OCI-LY7 (cell line): ENCODE measurements at regions not wholly inside any gene's neighbourhood (a gene's known extent, or its start where the extent isn't known, plus 50 kb on each side); places are given as distances from the start of the nearest gene placed in this dataset.

Experiments
- BruUV-seq: library from RNA; stranded (reverse); fragments of 400-500 nt; replicated peaks from 2 replicates; lab custom pipeline; 2021; lab: Mats Ljungman, UMichigan
- CTCF ChIA-PET: fragments of 300-600 bp; sonication (Branson Sonifier 250); formaldehyde crosslinking; loops from one replicate; lab custom pipeline; 2022; ENCODE audit warnings: antibody characterized with exemption; ENCODE audit not compliant: unreplicated experiment; lab: Charles Lee
- POLR2A ChIA-PET: fragments of 300-600 bp; sonication (Branson Sonifier 250); formaldehyde crosslinking; loops from one replicate; lab custom pipeline; 2022; ENCODE audit warnings: antibody characterized with exemption; lab: Charles Lee
- DNase-seq: peaks from one replicate; pipeline ENCODE4 v3.0.0-alpha.2; 2015; ENCODE audit warnings: low spot score
- H2AFZ ChIP-seq: fragments of 200-600 bp; sonication (generic), shearing (Covaris generic); 2 replicates; pipeline ENCODE4 v1.6.1; 2014; ENCODE audit warnings: mild to moderate bottlenecking, antibody characterized with exemption, low read length, moderate library complexity
- H3K27ac ChIP-seq: fragments of 200-600 bp; sonication (generic); 2 replicates; pipeline ENCODE4 v1.5.1; 2014; ENCODE audit warnings: mixed run types, low read depth, mild to moderate bottlenecking, moderate library complexity, low read length, inconsistent platforms; ENCODE audit not compliant: poor library complexity, severe bottlenecking
- H3K36me3 ChIP-seq: fragments of 200-600 bp; sonication (generic); 2 replicates; pipeline ENCODE4 v1.6.1; 2014; ENCODE audit warnings: mild to moderate bottlenecking, antibody characterized with exemption, low read length, moderate library complexity, mixed read lengths; ENCODE audit not compliant: insufficient read depth
- H3K4me1 ChIP-seq: fragments of 200-600 bp; sonication (generic); 2 replicates; pipeline ENCODE4 v1.5.1; 2014; ENCODE audit warnings: mild to moderate bottlenecking, low read length; ENCODE audit not compliant: insufficient read depth, poor library complexity, severe bottlenecking
- H3K4me2 ChIP-seq: fragments of 200-600 bp; sonication (generic); 2 replicates; pipeline ENCODE4 v1.6.1; 2014; ENCODE audit warnings: mild to moderate bottlenecking, low read length
- H3K4me3 ChIP-seq: fragments of 200-600 bp; sonication (generic); 2 replicates; pipeline ENCODE4 v1.5.1; 2014; ENCODE audit warnings: mild to moderate bottlenecking, low read depth, low read length; ENCODE audit not compliant: poor library complexity, severe bottlenecking
- H3K79me2 ChIP-seq: fragments of 200-600 bp; sonication (generic); 2 replicates; pipeline ENCODE4 v1.6.1; 2016; ENCODE audit warnings: low read depth, mild to moderate bottlenecking, low read length, moderate library complexity, mixed read lengths; ENCODE audit not compliant: insufficient read depth
- H3K9me2 ChIP-seq: fragments of 200-600 bp; sonication (generic); 2 replicates; pipeline ENCODE4 v1.6.1; 2016; ENCODE audit warnings: mild to moderate bottlenecking, low read length, mixed read lengths; ENCODE audit not compliant: insufficient read depth
- H3K9me3 ChIP-seq: fragments of 200-600 bp; sonication (generic); 2 replicates; pipeline ENCODE4 v1.6.1; 2014; ENCODE audit warnings: mild to moderate bottlenecking, mixed run types, low read length, mixed read lengths
- H4K20me1 ChIP-seq: fragments of 200-600 bp; sonication (generic); 2 replicates; pipeline ENCODE4 v1.6.1; 2014; ENCODE audit warnings: mild to moderate bottlenecking, antibody characterized with exemption, low read length, moderate library complexity, mixed read lengths; ENCODE audit not compliant: insufficient read depth
- EZH2phosphoT487 ChIP-seq: fragments of 200-600 bp; sonication (generic); IDR thresholded peaks from 2 replicates; pipeline ENCODE4 v1.6.1; 2018; ENCODE audit warnings: low read depth, borderline replicate concordance, mild to moderate bottlenecking, mixed run types, antibody characterized with exemption, low read length, moderate library complexity, mixed read lengths
- intact Hi-C: fragments of 100-400 bp; cut with micrococcal nuclease; formaldehyde crosslinking; loops from one replicate; pipeline ENCODE4 v1.10.0; 2022; ENCODE audit not compliant: unreplicated experiment
- TF ChIP-seq, protein P1 (sequence below): fragments of 200-600 bp; sonication (generic); conservative IDR thresholded peaks from 2 replicates; pipeline ENCODE4 v1.5.1; 2014; ENCODE audit warnings: mild to moderate bottlenecking, antibody characterized with exemption, low read length, moderate library complexity, mixed read lengths

DNA sequence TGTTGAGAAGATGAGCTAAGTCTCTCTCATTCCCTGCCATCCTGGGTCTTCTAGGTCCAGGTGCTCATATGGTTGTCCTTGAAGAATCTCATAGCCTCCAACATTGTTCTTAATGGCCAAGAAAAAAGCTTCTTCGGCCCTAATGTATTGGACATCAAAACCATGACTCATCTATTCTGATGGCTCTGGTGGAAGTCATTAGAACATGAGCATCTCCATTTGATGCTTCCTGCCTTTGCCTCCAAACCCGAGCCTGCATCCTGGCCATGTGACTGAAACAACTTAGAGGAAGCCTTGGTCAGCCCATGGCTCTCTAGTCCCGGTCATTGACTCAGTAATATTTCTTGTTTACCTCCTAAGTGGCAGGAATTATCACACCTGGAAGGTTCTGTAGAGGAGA, 264.1 kb upstream of the FZD8 start:
- Histone ChIP-seq H2AFZ (no peak overlapping the region), H3K9me2 (no peaks in the 10 kb centered on the region), H4K20me1 (no peaks in the 10 kb centered on the region), H3K27ac (no peak overlapping the region), H3K9me3 (no peaks in the 10 kb centered on the region), H3K79me2 (no peaks in the 10 kb centered on the region), H3K36me3 (no peaks in the 10 kb centered on the region), H3K4me2 (no peak overlapping the region), H3K4me1 (no peaks in the 10 kb centered on the region), H3K4me3 (no peak overlapping the region)
- POLR2A ChIA-PET: interaction anchor here (0.5 to 0.6 kb wide), 2 partner anchors 15 to 828 kb away, joined by 4 to 5 read pairs; no protein-coding TSS in a partner anchor
- TF ChIP-seq, protein P1, sequence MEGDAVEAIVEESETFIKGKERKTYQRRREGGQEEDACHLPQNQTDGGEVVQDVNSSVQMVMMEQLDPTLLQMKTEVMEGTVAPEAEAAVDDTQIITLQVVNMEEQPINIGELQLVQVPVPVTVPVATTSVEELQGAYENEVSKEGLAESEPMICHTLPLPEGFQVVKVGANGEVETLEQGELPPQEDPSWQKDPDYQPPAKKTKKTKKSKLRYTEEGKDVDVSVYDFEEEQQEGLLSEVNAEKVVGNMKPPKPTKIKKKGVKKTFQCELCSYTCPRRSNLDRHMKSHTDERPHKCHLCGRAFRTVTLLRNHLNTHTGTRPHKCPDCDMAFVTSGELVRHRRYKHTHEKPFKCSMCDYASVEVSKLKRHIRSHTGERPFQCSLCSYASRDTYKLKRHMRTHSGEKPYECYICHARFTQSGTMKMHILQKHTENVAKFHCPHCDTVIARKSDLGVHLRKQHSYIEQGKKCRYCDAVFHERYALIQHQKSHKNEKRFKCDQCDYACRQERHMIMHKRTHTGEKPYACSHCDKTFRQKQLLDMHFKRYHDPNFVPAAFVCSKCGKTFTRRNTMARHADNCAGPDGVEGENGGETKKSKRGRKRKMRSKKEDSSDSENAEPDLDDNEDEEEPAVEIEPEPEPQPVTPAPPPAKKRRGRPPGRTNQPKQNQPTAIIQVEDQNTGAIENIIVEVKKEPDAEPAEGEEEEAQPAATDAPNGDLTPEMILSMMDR: no peak
- no peak for TF ChIP-seq EZH2phosphoT487
- BruUV-seq: no TSS peak
- no peak for DNase-seq
- intact Hi-C loops: no loop called here
- CTCF ChIA-PET: no interaction called here

DNA sequence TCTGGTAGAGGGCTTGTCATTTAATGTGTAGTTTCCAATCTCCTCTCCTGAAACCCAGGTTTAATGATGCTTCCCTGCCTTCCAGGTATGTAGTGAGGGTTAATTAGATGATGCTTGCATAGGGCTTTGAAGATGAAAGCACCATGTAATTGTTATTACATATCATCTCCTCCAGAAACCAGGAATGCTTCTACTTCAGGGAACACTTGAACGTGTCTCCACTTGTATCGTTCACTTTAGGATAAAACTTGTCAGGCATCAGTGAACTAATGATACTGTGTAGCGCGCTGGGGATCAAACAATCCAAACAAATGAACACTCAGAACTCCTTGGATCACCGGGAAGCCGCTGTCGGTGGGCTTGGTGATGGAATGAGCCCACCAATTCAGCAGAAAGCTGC, 260.9 kb upstream of the FZD8 start:
- CTCF ChIA-PET: no interaction called here
- Histone ChIP-seq H3K79me2 (no peaks in the 10 kb centered on the region), H4K20me1 (no peaks in the 10 kb centered on the region), H3K4me1 (no peaks in the 10 kb centered on the region), H2AFZ (no peak overlapping the region), H3K27ac (no peak overlapping the region), H3K4me2 (no peak overlapping the region), H3K9me3 (no peaks in the 10 kb centered on the region), H3K4me3 (no peak overlapping the region), H3K9me2 (no peaks in the 10 kb centered on the region), H3K36me3 (no peaks in the 10 kb centered on the region)
- no peak for DNase-seq
- BruUV-seq: no TSS peak
- intact Hi-C loops: no loop called here
- POLR2A ChIA-PET: no interaction called here
- no peak for TF ChIP-seq EZH2phosphoT487
- TF ChIP-seq, protein P1: no peak

DNA sequence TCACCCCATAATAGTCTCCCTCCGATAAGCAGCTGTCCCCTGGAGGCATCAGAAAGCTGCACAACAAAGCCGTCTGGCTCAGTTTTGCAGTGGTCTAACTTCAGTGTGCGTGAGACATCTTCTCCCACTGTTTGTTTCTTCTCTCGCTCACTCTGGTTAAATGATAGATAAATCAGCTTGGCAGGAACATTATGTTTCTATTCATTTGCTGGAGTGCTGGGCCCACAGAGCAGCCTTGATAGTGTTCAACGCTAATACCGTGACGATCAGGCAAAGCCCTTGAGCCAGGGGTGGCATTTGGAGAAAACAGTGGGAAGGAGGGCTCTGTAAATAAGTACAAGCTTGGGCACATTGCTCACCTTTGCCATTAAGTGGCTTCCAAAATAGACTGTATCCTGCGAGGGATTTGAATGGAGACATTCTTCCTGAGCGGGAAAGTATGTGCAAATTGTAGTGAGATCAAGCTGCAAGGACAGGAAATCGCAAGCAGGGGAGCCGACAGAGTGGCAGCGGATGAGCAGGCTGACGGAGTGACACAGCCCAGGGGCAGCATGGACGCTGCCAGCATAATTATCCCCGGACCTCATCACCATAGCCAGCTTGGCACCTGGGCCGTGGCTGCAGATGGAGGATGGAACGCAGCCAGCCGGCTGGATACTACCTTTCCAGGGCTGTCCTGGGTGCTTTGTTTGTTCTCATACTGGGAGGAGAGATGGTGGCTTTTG, 256.8 kb upstream of the FZD8 start:
- no peaks in the 10 kb centered on the region for H4K20me1 ChIP-seq
- no TSS peak for BruUV-seq

More for the DNA sequence above, 256.8 kb upstream of the FZD8 start:
- ChIA-PET CTCF (no interaction called here), POLR2A (no interaction called here)
- intact Hi-C loops: no loop called here
- Histone ChIP-seq H3K4me3 (no peak overlapping the region), H3K27ac (no peak overlapping the region), H3K4me1 (no peaks in the 10 kb centered on the region), H2AFZ (no peak overlapping the region), H3K4me2 (no peak overlapping the region), H3K36me3 (no peaks in the 10 kb centered on the region), H3K79me2 (no peaks in the 10 kb centered on the region), H3K9me2 (no peaks in the 10 kb centered on the region), H3K9me3 (no peaks in the 10 kb centered on the region)
- TF ChIP-seq, protein P1: no peak
- TF ChIP-seq EZH2phosphoT487: no peak
- no peak for DNase-seq
